ENCODE measurements at regions not wholly inside any gene's neighbourhood (a gene's known extent, or its start where the extent isn't known, plus 50 kb on each side); places are given as distances from the start of the nearest gene placed in this dataset.

- TF ChIP-seq EP300 (IDR thresholded peaks at IDR 0.05; ENCODE audit: borderline replicate concordance) (no peak), CEBPB (IDR thresholded peaks at IDR 0.05) (no peak), NFIC (IDR thresholded peaks at IDR 0.05) (no peak), TCF12 (IDR thresholded peaks at IDR 0.05; ENCODE audit: low read depth) (no peak), ZBTB7A (IDR thresholded peaks at IDR 0.05; ENCODE audit: low read depth) (no peak), TAF1 (IDR thresholded peaks at IDR 0.05; ENCODE audit: low read depth) (no peak)
- TF ChIP-seq, protein P1, sequence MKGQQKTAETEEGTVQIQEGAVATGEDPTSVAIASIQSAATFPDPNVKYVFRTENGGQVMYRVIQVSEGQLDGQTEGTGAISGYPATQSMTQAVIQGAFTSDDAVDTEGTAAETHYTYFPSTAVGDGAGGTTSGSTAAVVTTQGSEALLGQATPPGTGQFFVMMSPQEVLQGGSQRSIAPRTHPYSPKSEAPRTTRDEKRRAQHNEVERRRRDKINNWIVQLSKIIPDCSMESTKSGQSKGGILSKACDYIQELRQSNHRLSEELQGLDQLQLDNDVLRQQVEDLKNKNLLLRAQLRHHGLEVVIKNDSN (IDR thresholded peaks at IDR 0.05): no peak
- TF ChIP-seq, protein P2, sequence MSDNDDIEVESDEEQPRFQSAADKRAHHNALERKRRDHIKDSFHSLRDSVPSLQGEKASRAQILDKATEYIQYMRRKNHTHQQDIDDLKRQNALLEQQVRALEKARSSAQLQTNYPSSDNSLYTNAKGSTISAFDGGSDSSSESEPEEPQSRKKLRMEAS (IDR thresholded peaks at IDR 0.05): no peak
- TF ChIP-seq, protein P3, sequence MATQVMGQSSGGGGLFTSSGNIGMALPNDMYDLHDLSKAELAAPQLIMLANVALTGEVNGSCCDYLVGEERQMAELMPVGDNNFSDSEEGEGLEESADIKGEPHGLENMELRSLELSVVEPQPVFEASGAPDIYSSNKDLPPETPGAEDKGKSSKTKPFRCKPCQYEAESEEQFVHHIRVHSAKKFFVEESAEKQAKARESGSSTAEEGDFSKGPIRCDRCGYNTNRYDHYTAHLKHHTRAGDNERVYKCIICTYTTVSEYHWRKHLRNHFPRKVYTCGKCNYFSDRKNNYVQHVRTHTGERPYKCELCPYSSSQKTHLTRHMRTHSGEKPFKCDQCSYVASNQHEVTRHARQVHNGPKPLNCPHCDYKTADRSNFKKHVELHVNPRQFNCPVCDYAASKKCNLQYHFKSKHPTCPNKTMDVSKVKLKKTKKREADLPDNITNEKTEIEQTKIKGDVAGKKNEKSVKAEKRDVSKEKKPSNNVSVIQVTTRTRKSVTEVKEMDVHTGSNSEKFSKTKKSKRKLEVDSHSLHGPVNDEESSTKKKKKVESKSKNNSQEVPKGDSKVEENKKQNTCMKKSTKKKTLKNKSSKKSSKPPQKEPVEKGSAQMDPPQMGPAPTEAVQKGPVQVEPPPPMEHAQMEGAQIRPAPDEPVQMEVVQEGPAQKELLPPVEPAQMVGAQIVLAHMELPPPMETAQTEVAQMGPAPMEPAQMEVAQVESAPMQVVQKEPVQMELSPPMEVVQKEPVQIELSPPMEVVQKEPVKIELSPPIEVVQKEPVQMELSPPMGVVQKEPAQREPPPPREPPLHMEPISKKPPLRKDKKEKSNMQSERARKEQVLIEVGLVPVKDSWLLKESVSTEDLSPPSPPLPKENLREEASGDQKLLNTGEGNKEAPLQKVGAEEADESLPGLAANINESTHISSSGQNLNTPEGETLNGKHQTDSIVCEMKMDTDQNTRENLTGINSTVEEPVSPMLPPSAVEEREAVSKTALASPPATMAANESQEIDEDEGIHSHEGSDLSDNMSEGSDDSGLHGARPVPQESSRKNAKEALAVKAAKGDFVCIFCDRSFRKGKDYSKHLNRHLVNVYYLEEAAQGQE (IDR thresholded peaks at IDR 0.05; ENCODE audit: low read depth): no peak
These were observed 642.0 kb downstream of the MID1IP1 start for GRCh38 chrX:39443240-39443639.

GRCh38 chrX:39445336-39445735, 644.1 kb downstream of the MID1IP1 start:
- no peak for TF ChIP-seq ZBTB7A (IDR thresholded peaks at IDR 0.05; ENCODE audit: low read depth)
- TF ChIP-seq RAD21 (IDR thresholded peaks at IDR 0.05; ENCODE audit: low read depth): peak; percentile 31
- TF ChIP-seq TEAD4 (IDR thresholded peaks at IDR 0.05): no peak
- TF ChIP-seq TCF12 (IDR thresholded peaks at IDR 0.05; ENCODE audit: low read depth): no peak

GRCh38 chrX:39449352-39449751, 648.1 kb downstream of the MID1IP1 start:
- TF ChIP-seq TEAD4 (IDR thresholded peaks at IDR 0.05): no peak
- TF ChIP-seq, protein P1 (IDR thresholded peaks at IDR 0.05): no peak
- TF ChIP-seq FOXM1 (IDR thresholded peaks at IDR 0.05; ENCODE audit: borderline replicate concordance, low read depth): no peak
- no peak for TF ChIP-seq NFIC (IDR thresholded peaks at IDR 0.05)
- no peak for TF ChIP-seq YY1 (IDR thresholded peaks at IDR 0.05; ENCODE audit: low read depth)
- TF ChIP-seq, protein P2 (IDR thresholded peaks at IDR 0.05): no peak
- TF ChIP-seq ZBTB7A (IDR thresholded peaks at IDR 0.05; ENCODE audit: low read depth): no peak
- TF ChIP-seq CREB1 (IDR thresholded peaks at IDR 0.05; ENCODE audit: low read depth): no peak
- no peak for TF ChIP-seq EP300 (IDR thresholded peaks at IDR 0.05; ENCODE audit: borderline replicate concordance)
- TF ChIP-seq CEBPB (IDR thresholded peaks at IDR 0.05): no peak
- TF ChIP-seq, protein P3 (IDR thresholded peaks at IDR 0.05; ENCODE audit: low read depth): no peak
- no peak for TF ChIP-seq TAF1 (IDR thresholded peaks at IDR 0.05; ENCODE audit: low read depth)
- no peak for TF ChIP-seq RAD21 (IDR thresholded peaks at IDR 0.05; ENCODE audit: low read depth)
- TF ChIP-seq EGR1 (IDR thresholded peaks at IDR 0.05): no peak
- no peak for TF ChIP-seq TCF12 (IDR thresholded peaks at IDR 0.05; ENCODE audit: low read depth)

DNA sequence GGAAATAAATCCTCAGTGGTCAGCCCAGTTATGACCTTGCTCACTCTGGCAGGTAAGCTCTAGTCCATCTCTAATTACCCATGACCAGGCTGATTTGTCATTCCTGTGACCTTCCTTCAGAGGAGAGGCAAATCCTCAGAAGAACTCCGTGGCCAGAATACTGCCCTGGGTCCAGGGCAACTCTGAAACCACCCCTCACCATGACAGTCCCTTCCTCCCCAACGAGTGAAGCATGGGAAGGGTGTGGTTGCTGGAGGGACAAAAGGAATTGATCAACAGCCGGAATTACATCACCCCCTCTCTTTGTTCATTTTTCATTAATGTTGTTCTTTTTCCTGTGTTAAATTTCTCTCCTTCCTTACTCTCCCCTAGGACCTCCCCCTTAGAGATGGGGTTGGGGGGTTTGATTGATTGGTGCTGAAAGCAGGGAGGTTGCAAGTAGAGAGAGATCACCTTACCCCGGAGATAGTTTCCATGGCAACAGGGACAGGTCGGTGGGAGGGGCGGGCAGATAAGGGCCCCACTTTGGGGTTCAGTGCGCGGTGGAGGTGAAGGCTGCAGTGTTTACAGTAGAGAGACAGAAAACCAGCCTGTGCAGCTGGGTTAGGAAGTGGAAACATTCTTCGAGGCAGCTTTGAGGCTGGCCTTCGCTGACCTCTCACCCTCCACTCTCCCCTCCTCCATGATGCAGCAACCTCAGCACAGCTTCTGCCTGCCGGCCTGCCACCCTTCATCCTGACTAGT, 647.4 kb downstream of the BCOR start:
- TF ChIP-seq TAF1 (IDR thresholded peaks at IDR 0.05; ENCODE audit: low read depth) (no peak), YY1 (IDR thresholded peaks at IDR 0.05; ENCODE audit: low read depth) (no peak), RAD21 (IDR thresholded peaks at IDR 0.05; ENCODE audit: low read depth) (no peak), ZBTB7A (IDR thresholded peaks at IDR 0.05; ENCODE audit: low read depth) (no peak), TEAD4 (IDR thresholded peaks at IDR 0.05) (no peak), EP300 (IDR thresholded peaks at IDR 0.05; ENCODE audit: borderline replicate concordance) (no peak), TCF12 (IDR thresholded peaks at IDR 0.05; ENCODE audit: low read depth) (no peak), NFIC (IDR thresholded peaks at IDR 0.05) (no peak), CEBPB (IDR thresholded peaks at IDR 0.05) (no peak), FOXM1 (IDR thresholded peaks at IDR 0.05; ENCODE audit: borderline replicate concordance, low read depth) (no peak), CREB1 (IDR thresholded peaks at IDR 0.05; ENCODE audit: low read depth) (no peak), EGR1 (IDR thresholded peaks at IDR 0.05) (no peak)
- TF ChIP-seq, protein P2 (IDR thresholded peaks at IDR 0.05): no peak
- TF ChIP-seq, protein P1 (IDR thresholded peaks at IDR 0.05): no peak
- TF ChIP-seq, protein P3 (IDR thresholded peaks at IDR 0.05; ENCODE audit: low read depth): no peak

All from Ishikawa (cell line).